Stimulated activated CD8-positive, alpha-beta memory T cell treated with anti-CD3 and anti-CD28 coated beads, Interleukin-15, amount 100 ng/mL, for 24 hours (primary cell): ENCODE measurements at regions not wholly inside any gene's neighbourhood (a gene's known extent, or its start where the extent isn't known, plus 50 kb on each side); places are given as distances from the start of the nearest gene placed in this dataset.

ENCODE experiments used
- DNase-seq: peaks from one replicate; pipeline ENCODE4 v3.0.0-alpha.2; 2020; ENCODE audit warnings: low read depth

DNA sequence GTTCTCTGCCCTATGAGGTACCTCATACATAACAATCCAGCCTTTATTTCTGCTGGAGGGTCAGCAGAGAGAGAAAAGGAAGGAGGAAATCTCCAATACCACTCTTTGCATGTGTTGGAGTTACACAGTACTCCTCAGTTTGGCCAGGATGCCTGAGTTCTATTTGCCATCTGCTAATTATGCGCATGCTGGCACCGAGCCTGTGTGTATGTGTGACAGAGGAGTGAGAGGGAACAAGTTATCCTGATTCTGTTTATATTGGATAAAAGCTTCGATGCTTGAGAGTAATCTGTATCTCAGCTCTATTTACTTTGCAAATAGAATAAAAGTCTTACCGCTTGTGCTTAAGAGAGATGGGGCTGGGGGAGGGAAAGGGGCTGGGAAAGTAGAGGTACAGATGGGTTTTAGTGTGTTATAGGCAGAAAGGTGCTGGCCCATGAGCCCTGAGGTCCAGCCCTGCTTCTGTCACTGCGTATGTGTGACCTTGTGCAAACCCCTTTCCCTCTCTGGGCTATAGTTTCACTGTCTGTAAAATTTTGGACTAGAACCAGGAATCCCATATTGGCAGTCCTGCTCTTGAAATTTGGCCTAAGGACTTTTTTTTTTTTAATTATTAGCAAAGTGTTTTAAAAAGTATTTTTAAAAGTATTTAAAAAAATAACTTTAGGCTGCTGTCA, 54.5 kb upstream of the PLXNA2 start:
- DNase-seq, result no peak

- no peak for DNase-seq
These were observed 56.0 kb upstream of the PLXNA2 start for GRCh38 chr1:208300084-208300770.

GRCh38 chr1:208302699-208303238, 58.6 kb upstream of the PLXNA2 start:
- DNase-seq, result no peak

GRCh38 chr1:208303743-208304712, 59.8 kb upstream of the PLXNA2 start:
- no peak for DNase-seq

GRCh38 chr1:208308221-208308620, 64.0 kb upstream of the PLXNA2 start:
- no peak for DNase-seq

- DNase-seq, result no peak
These were observed 65.6 kb upstream of the PLXNA2 start for GRCh38 chr1:208309771-208310170.

GRCh38 chr1:208312706-208313105, 68.5 kb upstream of the PLXNA2 start:
- no peak for DNase-seq

DNA sequence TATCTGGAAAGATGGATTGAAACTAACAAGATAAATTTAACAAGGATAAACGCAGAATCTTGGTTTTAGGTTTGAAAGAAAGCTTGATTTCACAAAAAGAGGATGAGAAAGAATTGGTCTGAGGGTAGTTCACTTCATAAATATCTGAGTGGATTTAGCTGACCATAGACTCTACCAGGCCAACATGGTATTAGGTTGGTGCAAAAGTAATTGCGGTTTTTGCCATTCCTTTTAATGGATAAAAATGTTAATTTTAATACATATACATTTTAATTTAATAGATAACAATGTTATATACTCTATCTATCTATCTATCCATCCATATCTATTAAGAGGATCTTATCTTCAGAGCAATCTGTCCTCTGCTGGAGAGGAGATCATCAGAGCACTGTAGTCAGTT, 70.2 kb upstream of the PLXNA2 start:
- no peak for DNase-seq

- DNase-seq, result no peak
These were observed 74.1 kb upstream of the PLXNA2 start for GRCh38 chr1:208318150-208318734.

GRCh38 chr1:208324005-208324404, 79.8 kb upstream of the PLXNA2 start:
- DNase-seq, result no peak

DNA sequence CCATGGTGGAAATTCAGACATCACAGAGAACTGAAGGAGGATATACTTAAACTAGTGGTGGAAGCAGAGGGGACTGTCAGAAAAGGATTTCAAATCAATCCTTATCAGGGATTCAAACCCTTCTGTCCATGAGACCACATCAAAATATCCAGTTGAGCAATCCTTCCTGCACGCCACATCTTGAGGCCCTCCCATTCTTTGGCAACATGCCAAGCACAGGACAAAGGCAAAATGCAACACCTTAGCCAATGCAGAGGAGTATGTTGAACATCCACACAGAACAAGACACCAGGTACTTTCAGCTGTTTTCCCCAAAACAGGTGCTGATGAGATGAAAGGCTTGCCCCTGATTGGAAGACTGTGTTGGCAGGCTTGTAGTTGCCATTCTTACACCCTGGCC, 81.8 kb upstream of the PLXNA2 start:
- no peak for DNase-seq

GRCh38 chr1:208329300-208329699, 85.1 kb upstream of the PLXNA2 start:
- no peak for DNase-seq

DNA sequence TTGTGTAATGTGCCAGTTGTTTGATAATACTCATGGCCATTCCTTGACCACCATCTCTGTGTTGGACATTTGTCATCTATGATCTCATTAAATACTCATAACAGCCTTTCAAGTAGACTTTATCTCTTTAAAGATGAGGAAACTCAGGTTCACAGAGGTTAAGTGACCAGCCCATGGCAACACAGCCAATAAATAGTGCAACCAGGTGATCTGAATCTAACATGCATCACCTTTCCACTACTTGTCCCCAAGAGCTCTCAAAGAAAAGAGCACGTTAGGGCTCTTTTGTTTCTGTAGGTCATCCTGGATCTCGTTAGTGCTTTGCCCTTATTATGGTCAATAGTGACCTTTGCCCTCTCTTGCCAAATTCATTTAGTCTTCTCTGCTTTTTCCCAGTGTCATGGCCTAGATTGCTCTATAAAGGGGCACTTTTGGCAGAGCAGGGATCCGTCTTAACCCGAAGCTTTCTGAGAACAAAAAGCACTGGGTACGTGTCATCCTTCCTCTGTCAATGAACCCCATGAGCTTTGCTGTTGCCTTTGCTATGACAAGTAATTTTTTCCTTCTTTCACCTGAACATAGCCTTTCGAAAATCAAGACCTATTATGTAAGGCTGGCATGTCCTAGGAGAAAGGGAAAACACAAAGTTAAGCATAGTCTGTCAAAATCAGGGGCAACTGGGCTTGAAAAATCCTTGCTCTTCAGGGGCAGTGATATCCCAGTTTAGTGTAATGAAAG, 88.0 kb upstream of the PLXNA2 start:
- DNase-seq, result no peak

DNA sequence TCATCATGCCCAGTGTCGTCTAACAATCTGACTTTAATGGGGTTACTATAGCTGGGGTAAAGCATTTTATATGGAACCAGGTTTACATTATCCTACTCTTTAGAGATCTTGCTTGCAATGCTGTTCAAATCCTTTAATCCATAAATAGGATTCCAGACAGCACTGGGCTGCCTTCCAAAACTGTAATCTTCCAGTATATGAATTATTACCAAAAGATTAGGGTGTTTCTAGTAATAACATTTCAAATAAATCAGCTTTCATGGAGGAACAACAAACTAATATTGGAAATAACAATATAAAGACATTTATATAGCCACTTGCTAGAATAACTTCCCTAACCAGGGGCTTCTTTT, 88.6 kb upstream of the PLXNA2 start:
- no peak for DNase-seq

GRCh38 chr1:208333676-208334075, 89.5 kb upstream of the PLXNA2 start:
- DNase-seq, result no peak

DNA sequence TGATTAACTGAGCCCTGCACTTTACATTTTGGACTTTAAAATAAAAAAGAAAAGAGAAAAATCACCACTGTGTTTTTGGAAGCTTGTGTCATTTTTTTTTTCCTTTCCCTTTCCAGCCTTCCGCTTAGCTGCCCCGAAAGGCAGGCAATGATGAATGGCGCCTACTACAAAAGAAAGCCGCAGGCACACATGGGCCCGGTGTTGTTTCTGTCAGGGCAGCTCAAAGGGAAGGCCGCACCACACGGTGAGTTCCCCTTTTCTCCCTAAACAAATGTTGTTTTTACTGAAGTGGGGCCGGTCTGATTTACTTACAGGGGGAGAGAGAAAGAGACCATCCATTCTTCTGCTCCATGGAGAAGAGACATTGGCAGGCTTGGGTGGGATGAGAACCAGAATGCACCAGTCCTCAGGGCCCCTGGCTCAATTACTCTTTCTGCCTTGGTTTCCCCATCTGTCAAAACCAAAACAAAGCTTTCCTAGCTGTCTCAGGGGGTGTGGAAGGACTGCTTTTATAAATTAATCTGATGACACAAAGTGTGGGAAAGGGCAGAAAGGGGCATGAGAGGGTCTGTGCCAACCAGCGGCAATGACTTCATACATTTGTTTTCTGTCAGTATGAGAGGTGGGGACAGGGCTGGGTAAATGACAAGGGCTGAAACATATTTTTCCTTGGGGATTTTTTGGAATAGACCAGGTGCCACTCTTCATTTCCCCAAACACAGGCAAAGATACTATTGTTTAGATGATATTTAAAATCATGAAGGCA, 91.4 kb upstream of the PLXNA2 start:
- no peak for DNase-seq

DNA sequence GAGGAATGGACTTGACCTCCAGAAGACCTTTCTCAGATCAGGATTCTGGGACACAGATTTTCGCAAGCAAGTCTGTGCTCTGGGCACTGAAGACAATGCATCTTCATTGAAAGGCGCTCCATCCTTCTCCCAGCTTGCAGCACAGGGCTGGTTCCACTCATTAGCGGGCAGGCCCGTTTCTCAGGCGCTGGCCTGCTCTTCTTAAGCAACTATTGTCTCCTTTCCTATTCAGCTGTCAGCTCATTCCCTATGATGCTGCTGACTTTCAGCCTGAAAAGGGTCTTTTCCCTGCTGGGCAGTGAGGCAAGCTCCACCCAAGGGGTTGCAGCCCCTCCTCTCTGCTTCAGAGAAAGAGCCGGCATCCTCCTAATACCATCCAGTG, 91.9 kb upstream of the PLXNA2 start:
- DNase-seq, result no peak

DNA sequence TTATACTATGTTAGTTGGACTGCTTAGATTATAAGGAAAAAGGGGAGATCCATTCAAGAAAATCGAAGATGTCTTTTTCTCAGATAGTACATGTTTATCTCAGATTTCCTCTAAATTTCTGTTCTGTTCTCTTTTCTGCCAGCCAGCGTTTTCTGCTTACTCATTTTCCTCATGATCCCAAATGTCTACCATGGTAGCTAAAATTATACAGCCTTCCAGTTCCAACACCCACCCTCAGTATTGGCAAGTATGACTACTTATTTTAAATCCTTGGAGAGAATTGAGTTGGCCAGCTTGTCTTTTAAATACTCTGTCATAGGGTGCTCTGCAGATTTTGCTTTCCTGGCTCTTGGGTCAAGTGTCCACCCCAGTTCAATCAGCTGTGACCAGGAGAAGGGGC, 95.7 kb upstream of the PLXNA2 start:
- DNase-seq, result no peak

DNA sequence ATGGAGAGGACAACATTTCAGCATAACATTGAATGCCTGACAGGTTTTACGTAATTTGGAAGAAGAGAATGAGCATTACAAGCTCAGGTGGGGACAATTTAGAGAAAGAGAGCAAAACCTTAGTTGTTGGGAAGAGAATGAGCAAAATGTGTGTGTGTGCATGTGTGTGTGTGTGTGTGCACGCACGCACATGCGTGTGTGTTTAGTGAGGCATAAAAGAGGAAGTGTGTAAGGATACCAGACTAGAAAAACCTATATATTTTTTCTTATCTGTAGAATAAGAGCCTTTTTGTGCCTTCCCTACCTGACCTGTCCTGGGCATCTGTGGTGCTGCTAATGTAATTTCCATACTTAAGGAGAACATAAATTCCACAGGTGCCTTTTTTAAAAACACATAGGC, 99.0 kb upstream of the PLXNA2 start:
- DNase-seq, result no peak

- DNase-seq, result no peak
These were observed 100.1 kb upstream of the PLXNA2 start for GRCh38 chr1:208344202-208344857.
